ENCODE measurements at regions not wholly inside any gene's neighbourhood (a gene's known extent, or its start where the extent isn't known, plus 50 kb on each side); places are given as distances from the start of the nearest gene placed in this dataset.

DNA sequence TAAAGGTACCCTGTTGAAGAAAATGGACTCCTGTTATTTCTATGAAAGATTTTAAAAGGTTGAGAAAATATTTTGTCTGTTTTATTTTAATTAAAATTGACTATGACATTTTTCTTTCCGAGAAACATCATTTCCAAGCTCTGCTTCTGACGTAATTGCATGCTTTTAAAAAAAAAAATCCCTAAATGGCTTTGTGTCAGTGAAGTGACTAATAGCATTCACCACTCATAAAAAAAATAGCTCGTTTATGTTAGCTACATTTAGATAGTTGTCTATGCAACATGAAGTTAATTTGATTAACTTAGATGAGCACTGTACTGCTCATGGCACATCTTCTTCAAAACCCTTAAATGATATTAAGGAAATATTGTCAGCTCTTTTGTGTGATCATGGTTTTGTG lies 105.1 kb upstream of the KLHL13 start:
- H3K4me3 ChIP-seq (ENCODE audit: low read depth, low read length): no peak overlapping the region
- POLR2A ChIA-PET: interaction anchor here (0.6 kb wide), 1 partner anchor 65 kb away, joined by 3 read pairs; no protein-coding TSS in a partner anchor
- CTCF ChIA-PET: interaction anchor here (0.6 kb wide), 1 partner anchor 15 kb away, joined by 4 read pairs; no protein-coding TSS in a partner anchor
- TF ChIP-seq, protein P1, sequence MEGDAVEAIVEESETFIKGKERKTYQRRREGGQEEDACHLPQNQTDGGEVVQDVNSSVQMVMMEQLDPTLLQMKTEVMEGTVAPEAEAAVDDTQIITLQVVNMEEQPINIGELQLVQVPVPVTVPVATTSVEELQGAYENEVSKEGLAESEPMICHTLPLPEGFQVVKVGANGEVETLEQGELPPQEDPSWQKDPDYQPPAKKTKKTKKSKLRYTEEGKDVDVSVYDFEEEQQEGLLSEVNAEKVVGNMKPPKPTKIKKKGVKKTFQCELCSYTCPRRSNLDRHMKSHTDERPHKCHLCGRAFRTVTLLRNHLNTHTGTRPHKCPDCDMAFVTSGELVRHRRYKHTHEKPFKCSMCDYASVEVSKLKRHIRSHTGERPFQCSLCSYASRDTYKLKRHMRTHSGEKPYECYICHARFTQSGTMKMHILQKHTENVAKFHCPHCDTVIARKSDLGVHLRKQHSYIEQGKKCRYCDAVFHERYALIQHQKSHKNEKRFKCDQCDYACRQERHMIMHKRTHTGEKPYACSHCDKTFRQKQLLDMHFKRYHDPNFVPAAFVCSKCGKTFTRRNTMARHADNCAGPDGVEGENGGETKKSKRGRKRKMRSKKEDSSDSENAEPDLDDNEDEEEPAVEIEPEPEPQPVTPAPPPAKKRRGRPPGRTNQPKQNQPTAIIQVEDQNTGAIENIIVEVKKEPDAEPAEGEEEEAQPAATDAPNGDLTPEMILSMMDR (IDR thresholded peaks at IDR 0.05; ENCODE audit: insufficient read depth, low read depth, low read length): no peak
- H3K36me3 ChIP-seq (ENCODE audit: control insufficient read depth, insufficient read depth, low read length): no peaks in the 10 kb centered on the region
- no peaks in the 10 kb centered on the region for H3K27me3 ChIP-seq (ENCODE audit: control insufficient read depth, insufficient read depth, low read length)
- no peak for DNase-seq (ENCODE audit: low read depth)

DNA sequence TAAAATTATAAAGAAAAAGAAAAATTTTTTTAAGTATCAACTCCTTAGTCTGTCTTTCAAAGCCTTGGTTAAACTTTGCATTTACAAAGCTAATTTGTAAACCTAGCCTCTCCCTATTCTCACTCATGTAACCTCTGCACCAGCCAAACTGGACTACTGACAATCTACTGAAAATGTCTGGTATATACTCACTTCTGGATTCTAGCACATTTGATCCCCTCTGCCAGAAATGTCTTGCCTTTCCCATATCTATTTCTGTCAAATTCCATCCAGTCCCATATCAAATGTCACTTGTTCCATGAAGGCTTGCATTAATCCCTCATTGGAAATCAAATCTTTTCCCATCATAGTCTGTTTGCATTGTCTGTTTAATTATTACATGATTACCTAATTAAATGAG lies 105.8 kb upstream of the KLHL13 start:
- DNase-seq (ENCODE audit: low read depth): no peak
- no peaks in the 10 kb centered on the region for H3K27me3 ChIP-seq (ENCODE audit: control insufficient read depth, insufficient read depth, low read length)
- H3K4me3 ChIP-seq (ENCODE audit: low read depth, low read length): no peak overlapping the region
- TF ChIP-seq, protein P1 (IDR thresholded peaks at IDR 0.05; ENCODE audit: insufficient read depth, low read depth, low read length): no peak
- ChIA-PET POLR2A (no interaction called here), CTCF (no interaction called here)
- H3K36me3 ChIP-seq (ENCODE audit: control insufficient read depth, insufficient read depth, low read length): no peaks in the 10 kb centered on the region

DNA sequence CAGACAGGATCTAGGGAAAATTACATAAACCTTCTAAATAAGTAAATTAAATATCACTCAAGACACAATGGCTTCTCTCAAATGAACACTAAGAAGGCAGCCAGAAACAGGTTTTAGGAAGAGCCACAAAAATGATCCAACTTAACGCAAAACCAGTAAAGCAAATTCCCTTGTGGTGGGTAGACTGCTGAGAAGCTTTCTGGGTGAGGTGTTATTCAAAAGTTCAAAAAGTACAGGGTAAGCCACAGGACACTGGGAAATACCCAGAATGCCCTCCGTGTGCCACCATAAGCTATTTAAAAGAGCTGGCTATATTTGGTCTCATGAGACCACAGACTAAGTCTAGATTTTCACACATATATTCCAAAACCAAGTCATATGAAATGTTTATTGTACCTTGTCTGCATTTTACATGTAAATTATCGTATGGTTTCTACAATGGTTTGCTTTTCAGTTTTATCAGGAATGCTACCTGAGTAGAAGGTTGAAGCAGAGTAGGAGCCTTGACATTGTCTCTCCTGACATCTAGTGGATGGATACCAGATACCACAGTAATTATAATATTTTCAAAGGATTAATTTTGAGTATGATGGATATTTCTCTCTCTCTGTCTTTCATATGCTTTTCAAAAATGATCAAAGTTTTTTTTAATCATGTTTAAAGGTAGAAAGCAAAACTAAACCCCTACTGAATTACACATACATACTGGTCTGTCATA lies 109.3 kb upstream of the KLHL13 start:
- ChIA-PET CTCF (interaction anchor here (0.7 kb wide), 1 partner anchor 1734 kb away, joined by 3 read pairs; no protein-coding TSS in a partner anchor), POLR2A (no interaction called here)
- Histone ChIP-seq H3K4me3 (ENCODE audit: low read depth, low read length) (no peak overlapping the region), H3K27me3 (ENCODE audit: control insufficient read depth, insufficient read depth, low read length) (no peaks in the 10 kb centered on the region), H3K36me3 (ENCODE audit: control insufficient read depth, insufficient read depth, low read length) (no peaks in the 10 kb centered on the region)
- DNase-seq (ENCODE audit: low read depth): no peak
- TF ChIP-seq, protein P1 (IDR thresholded peaks at IDR 0.05; ENCODE audit: insufficient read depth, low read depth, low read length): peak; percentile 31; the same call in 1 of the 2 replicates

DNA sequence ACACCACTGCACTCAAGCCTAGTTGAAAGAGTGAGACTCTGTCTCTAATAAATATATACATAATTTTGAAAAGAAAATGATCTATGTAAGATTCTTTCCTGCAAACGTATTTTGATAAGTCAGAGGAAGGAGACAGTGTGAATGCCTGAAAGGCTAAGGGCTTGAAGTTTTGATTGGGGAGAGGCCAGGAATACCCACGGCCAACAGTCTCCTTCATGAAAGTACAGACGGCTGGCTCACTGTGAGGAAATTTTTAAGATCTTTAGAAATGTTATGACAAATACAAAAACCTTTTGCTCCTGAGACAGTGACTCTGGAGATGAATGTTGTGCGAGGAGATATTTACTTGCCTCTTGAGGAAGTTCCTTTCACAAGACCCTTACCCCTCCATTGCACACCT lies 111.4 kb upstream of the KLHL13 start:
- CTCF ChIA-PET: interaction anchor here (1.3 kb wide), 1 partner anchor 26 kb away, joined by 3 read pairs; no protein-coding TSS in a partner anchor
- no peak overlapping the region for H3K4me3 ChIP-seq (ENCODE audit: low read depth, low read length)
- H3K27me3 ChIP-seq (ENCODE audit: control insufficient read depth, insufficient read depth, low read length): no peaks in the 10 kb centered on the region
- POLR2A ChIA-PET: no interaction called here
- TF ChIP-seq, protein P1 (IDR thresholded peaks at IDR 0.05; ENCODE audit: insufficient read depth, low read depth, low read length): no peak
- DNase-seq (ENCODE audit: low read depth): no peak
- no peaks in the 10 kb centered on the region for H3K36me3 ChIP-seq (ENCODE audit: control insufficient read depth, insufficient read depth, low read length)

DNA sequence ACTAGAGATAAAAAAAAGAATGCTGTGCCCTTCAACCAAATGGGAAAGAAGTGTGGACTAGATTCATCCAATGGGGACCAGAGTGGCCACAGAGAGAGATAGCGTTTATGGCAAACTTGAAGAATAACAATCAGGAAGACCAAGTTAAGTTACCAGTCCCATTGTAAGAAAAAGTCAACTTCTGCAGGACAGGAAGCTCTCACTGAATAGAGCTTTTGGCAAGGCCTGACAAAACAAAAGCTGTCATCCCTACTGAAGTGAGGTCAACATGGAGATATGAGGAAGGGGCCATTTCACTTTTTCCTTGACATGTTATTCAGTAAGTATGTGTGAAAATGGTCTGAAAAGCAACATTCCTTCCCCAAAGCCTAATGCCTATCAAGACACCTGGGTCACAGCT lies 111.8 kb upstream of the KLHL13 start:
- POLR2A ChIA-PET: no interaction called here
- TF ChIP-seq, protein P1 (IDR thresholded peaks at IDR 0.05; ENCODE audit: insufficient read depth, low read depth, low read length): no peak
- Histone ChIP-seq H3K36me3 (ENCODE audit: control insufficient read depth, insufficient read depth, low read length) (no peaks in the 10 kb centered on the region), H3K4me3 (ENCODE audit: low read depth, low read length) (no peak overlapping the region), H3K27me3 (ENCODE audit: control insufficient read depth, insufficient read depth, low read length) (no peaks in the 10 kb centered on the region)
- CTCF ChIA-PET: interaction anchor here (1.3 kb wide), 1 partner anchor 26 kb away, joined by 3 read pairs; no protein-coding TSS in a partner anchor
- no peak for DNase-seq (ENCODE audit: low read depth)

Data from BJ (cell line).